H9 (cell line): ENCODE measurements at regions not wholly inside any gene's neighbourhood (a gene's known extent, or its start where the extent isn't known, plus 50 kb on each side); places are given as distances from the start of the nearest gene placed in this dataset.

Experiments used
- DNase-seq: peaks from one replicate; pipeline ENCODE4 v3.0.0-alpha.2; 2017
- H2AFZ ChIP-seq: one replicate; pipeline ENCODE4 v1.6.1; 2013; ENCODE audit warnings: mild to moderate bottlenecking, low read length, control low read depth, moderate library complexity
- H2AK5ac ChIP-seq: 2 replicates; pipeline ENCODE4 v1.6.1; 2013; ENCODE audit warnings: low read length, control low read depth, mixed read lengths; ENCODE audit not compliant: insufficient read length
- H2BK120ac ChIP-seq: one replicate; pipeline ENCODE4 v1.6.1; 2013; ENCODE audit warnings: low read depth, mild to moderate bottlenecking, low read length, control low read depth, inconsistent platforms; ENCODE audit not compliant: poor library complexity, severe bottlenecking
- H2BK12ac ChIP-seq: 2 replicates; pipeline ENCODE4 v1.6.1; 2013; ENCODE audit warnings: low read length, control low read depth, mixed read lengths, low read depth; ENCODE audit not compliant: insufficient read length
- H2BK15ac ChIP-seq: 2 replicates; pipeline ENCODE4 v1.6.1; 2013; ENCODE audit warnings: low read depth, low read length, control low read depth
- H2BK20ac ChIP-seq: one replicate; pipeline ENCODE4 v1.6.1; 2013; ENCODE audit warnings: low read depth, mild to moderate bottlenecking, low read length, control low read depth, inconsistent platforms; ENCODE audit not compliant: poor library complexity, severe bottlenecking
- H2BK5ac ChIP-seq: 2 replicates; pipeline ENCODE4 v1.6.1; 2013; ENCODE audit warnings: low read length, control low read depth, mixed read lengths; ENCODE audit not compliant: insufficient read length
- H3K14ac ChIP-seq: 2 replicates; pipeline ENCODE4 v1.6.1; 2013; ENCODE audit warnings: low read length, control low read depth; ENCODE audit not compliant: insufficient read depth
- H3K18ac ChIP-seq: 2 replicates; pipeline ENCODE4 v1.6.1; 2013; ENCODE audit warnings: low read depth, mild to moderate bottlenecking, mixed read lengths, low read length, control low read depth; ENCODE audit not compliant: insufficient read length
- H3K23ac ChIP-seq: 2 replicates; pipeline ENCODE4 v1.6.1; 2013; ENCODE audit warnings: low read length, control low read depth, mixed read lengths, low read depth; ENCODE audit not compliant: insufficient read length
- H3K23me2 ChIP-seq: 2 replicates; pipeline ENCODE4 v1.6.1; 2013; ENCODE audit warnings: low read depth, mild to moderate bottlenecking, mixed read lengths, low read length, control low read depth; ENCODE audit not compliant: insufficient read length, poor library complexity, severe bottlenecking
- H3K27ac ChIP-seq: 2 replicates; pipeline ENCODE4 v1.5.1; 2013; ENCODE audit warnings: low read length, control low read depth, mixed read lengths, low read depth; ENCODE audit not compliant: insufficient read length
- H3K27me3 ChIP-seq: 2 replicates; pipeline ENCODE4 v1.6.1; 2013; ENCODE audit warnings: low read length, control low read depth, inconsistent platforms; ENCODE audit not compliant: insufficient read depth
- H3K4ac ChIP-seq: 2 replicates; pipeline ENCODE4 v1.6.1; 2013; ENCODE audit warnings: low read depth, mild to moderate bottlenecking, control low read depth, inconsistent platforms, low read length, moderate library complexity
- H3K4me1 ChIP-seq: 2 replicates; pipeline ENCODE4 v1.6.1; 2013; ENCODE audit warnings: low read length, control low read depth, inconsistent platforms; ENCODE audit not compliant: insufficient read depth
- H3K4me2 ChIP-seq: 2 replicates; pipeline ENCODE4 v1.6.1; 2013; ENCODE audit warnings: low read length, control low read depth, mixed read lengths; ENCODE audit not compliant: insufficient read length, insufficient read depth
- H3K56ac ChIP-seq: 2 replicates; pipeline ENCODE4 v1.6.1; 2013; ENCODE audit warnings: low read depth, mild to moderate bottlenecking, mixed read lengths, low read length, control low read depth; ENCODE audit not compliant: insufficient read length
- H3K79me1 ChIP-seq: 2 replicates; pipeline ENCODE4 v1.6.1; 2013; ENCODE audit warnings: low read depth, mild to moderate bottlenecking, moderate library complexity, low read length, control low read depth, inconsistent platforms; ENCODE audit not compliant: insufficient read depth, poor library complexity, severe bottlenecking
- H3K79me2 ChIP-seq: 2 replicates; pipeline ENCODE4 v1.6.1; 2013; ENCODE audit warnings: low read length, control low read depth, inconsistent platforms; ENCODE audit not compliant: insufficient read depth
- H3K9ac ChIP-seq: 2 replicates; pipeline ENCODE4 v1.6.1; 2013; ENCODE audit warnings: low read length, control low read depth, mixed read lengths; ENCODE audit not compliant: insufficient read length; ENCODE audit errors: extremely low read depth
- H3K9me3 ChIP-seq: one replicate; pipeline ENCODE4 v1.6.1; 2013; ENCODE audit warnings: low read depth, low read length, inconsistent platforms; ENCODE audit not compliant: control insufficient read depth
- H3T11ph ChIP-seq: one replicate; pipeline ENCODE4 v1.6.1; 2013; ENCODE audit warnings: mild to moderate bottlenecking, low read length, control low read depth, inconsistent platforms
- H4K20me1 ChIP-seq: one replicate; pipeline ENCODE4 v1.6.1; 2013; ENCODE audit not compliant: control insufficient read depth, insufficient read length, insufficient read depth
- H4K5ac ChIP-seq: 2 replicates; pipeline ENCODE4 v1.6.1; 2013; ENCODE audit warnings: low read depth, mild to moderate bottlenecking, mixed read lengths, low read length, control low read depth; ENCODE audit not compliant: insufficient read length
- H4K8ac ChIP-seq: replicated peaks from 2 replicates; pipeline ENCODE4 v1.6.1; 2013; ENCODE audit warnings: low read length, control low read depth, mixed read lengths, low read depth; ENCODE audit not compliant: insufficient read length
- H4K91ac ChIP-seq: 2 replicates; pipeline ENCODE4 v1.6.1; 2013; ENCODE audit warnings: low read depth, mild to moderate bottlenecking, moderate library complexity, mixed read lengths, low read length, control low read depth; ENCODE audit not compliant: insufficient read length
- H3K27ac Mint-ChIP-seq, 3 experiments: 2 replicates in 2 of 3; 3 replicates in 1 of 3; pipeline ENCODE4 v1.8.0; 2020 to 2021; ENCODE audit warnings: mixed read lengths in 3 of 3, mild to moderate bottlenecking in 1 of 3, moderate library complexity in 1 of 3
- H3K27me3 Mint-ChIP-seq: 2 replicates; pipeline ENCODE4 v1.8.0; 2021; ENCODE audit warnings: low read depth, mild to moderate bottlenecking, moderate library complexity, mixed read lengths
- H3K36me3 Mint-ChIP-seq, 3 experiments: 2 replicates in 2 of 3; 3 replicates in 1 of 3; pipeline ENCODE4 v1.8.0; 2020 to 2021; ENCODE audit warnings: low read depth in 3 of 3, mixed read lengths in 3 of 3; ENCODE audit not compliant: insufficient read depth in 1 of 3
- H3K4me1 Mint-ChIP-seq, 2 experiments: 2 replicates each; pipeline ENCODE4 v1.8.0; 2020; ENCODE audit warnings: mixed read lengths in 2 of 2
- H3K4me3 Mint-ChIP-seq, 2 experiments: 2 replicates in 1 of 2; 3 replicates in 1 of 2; pipeline ENCODE4 v1.8.0; 2020 to 2021; ENCODE audit warnings: mild to moderate bottlenecking in 2 of 2, mixed read lengths in 2 of 2, moderate library complexity in 1 of 2
- H3K9me3 Mint-ChIP-seq, 2 experiments: 2 replicates in 1 of 2; 3 replicates in 1 of 2; pipeline ENCODE4 v1.8.0; 2020; ENCODE audit warnings: mild to moderate bottlenecking in 2 of 2, mixed read lengths in 2 of 2, moderate library complexity in 1 of 2
- WGBS: extraction: QIAGEN DNeasy Blood & Tissue Kit; methylation state at CpG from one replicate; pipeline ENCODE4 v1.1.7; 2013; ENCODE audit warnings: missing lambda C conversion rate, low lambda C conversion rate, mixed read lengths; ENCODE audit not compliant: insufficient read length; ENCODE audit errors: extremely low coverage; 5-methylcytosine and 5-hydroxymethylcytosine counted together
- TF ChIP-seq, protein P1 (sequence below): fragments of 200-600 bp; sonication (generic); conservative IDR thresholded peaks from 3 replicates; pipeline ENCODE4 v1.8.0; 2021; ENCODE audit warnings: antibody characterized with exemption, mild to moderate bottlenecking

GRCh38 chrX:6890544-6891261 lies 256.8 kb upstream of the STS start:
- H3T11ph ChIP-seq: no peak overlapping the region
- Mint-ChIP-seq H3K4me1 (no peaks in the 10 kb centered on the region), H3K9me3 (peaks cover 14 to 18% of the 10 kb centered on the region in 2 experiments; a peak in 4 of 5 replicates), H3K36me3 (peaks cover 11 to 27% (median 25%) of the 10 kb centered on the region in 3 experiments; a peak in 6 of 7 replicates), H3K27ac (no peak overlapping the region), H3K4me3 (no peak overlapping the region), H3K27me3 (no peaks in the 10 kb centered on the region)
- no peak overlapping the region for H2AFZ ChIP-seq
- no peak for DNase-seq
- H3K27ac ChIP-seq: no peak overlapping the region
- no peaks in the 10 kb centered on the region; the same call in 1 of the 2 replicates for H3K4me1 ChIP-seq
- no peak overlapping the region for H2BK15ac ChIP-seq
- TF ChIP-seq, protein P1, sequence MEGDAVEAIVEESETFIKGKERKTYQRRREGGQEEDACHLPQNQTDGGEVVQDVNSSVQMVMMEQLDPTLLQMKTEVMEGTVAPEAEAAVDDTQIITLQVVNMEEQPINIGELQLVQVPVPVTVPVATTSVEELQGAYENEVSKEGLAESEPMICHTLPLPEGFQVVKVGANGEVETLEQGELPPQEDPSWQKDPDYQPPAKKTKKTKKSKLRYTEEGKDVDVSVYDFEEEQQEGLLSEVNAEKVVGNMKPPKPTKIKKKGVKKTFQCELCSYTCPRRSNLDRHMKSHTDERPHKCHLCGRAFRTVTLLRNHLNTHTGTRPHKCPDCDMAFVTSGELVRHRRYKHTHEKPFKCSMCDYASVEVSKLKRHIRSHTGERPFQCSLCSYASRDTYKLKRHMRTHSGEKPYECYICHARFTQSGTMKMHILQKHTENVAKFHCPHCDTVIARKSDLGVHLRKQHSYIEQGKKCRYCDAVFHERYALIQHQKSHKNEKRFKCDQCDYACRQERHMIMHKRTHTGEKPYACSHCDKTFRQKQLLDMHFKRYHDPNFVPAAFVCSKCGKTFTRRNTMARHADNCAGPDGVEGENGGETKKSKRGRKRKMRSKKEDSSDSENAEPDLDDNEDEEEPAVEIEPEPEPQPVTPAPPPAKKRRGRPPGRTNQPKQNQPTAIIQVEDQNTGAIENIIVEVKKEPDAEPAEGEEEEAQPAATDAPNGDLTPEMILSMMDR: no peak
- H2BK12ac ChIP-seq: no peak overlapping the region
- H2BK120ac ChIP-seq: no peak overlapping the region
- WGBS: no CpG with 5 or more reads among the region's 3 CpGs
- no peak overlapping the region for H3K23ac ChIP-seq
- no peaks in the 10 kb centered on the region for H3K9me3 ChIP-seq
- H4K8ac ChIP-seq: no peak overlapping the region
- no peak overlapping the region for H2BK5ac ChIP-seq
- H3K18ac ChIP-seq: no peak overlapping the region
- no peak overlapping the region for H3K14ac ChIP-seq
- no peaks in the 10 kb centered on the region for H3K79me1 ChIP-seq
- H3K23me2 ChIP-seq: no peaks in the 10 kb centered on the region
- H4K5ac ChIP-seq: no peak overlapping the region
- H3K4me2 ChIP-seq: no peak overlapping the region
- no peak overlapping the region for H3K9ac ChIP-seq
- H4K20me1 ChIP-seq: no peaks in the 10 kb centered on the region
- no peak overlapping the region for H2AK5ac ChIP-seq
- H2BK20ac ChIP-seq: no peak overlapping the region
- no peak overlapping the region for H3K4ac ChIP-seq
- H3K79me2 ChIP-seq: no peaks in the 10 kb centered on the region
- no peak overlapping the region for H4K91ac ChIP-seq
- H3K27me3 ChIP-seq: no peaks in the 10 kb centered on the region; the same call in 1 of the 2 replicates
- H3K56ac ChIP-seq: no peak overlapping the region
